ENCODE measurements at regions not wholly inside any gene's neighbourhood (a gene's known extent, or its start where the extent isn't known, plus 50 kb on each side); places are given as distances from the start of the nearest gene placed in this dataset.

- TF ChIP-seq CTCF (optimal IDR thresholded peaks at IDR 0.05 in 1 of 3, IDR thresholded peaks at IDR 0.05 in 1 of 3, conservative IDR thresholded peaks at IDR 0.05 in 1 of 3; ENCODE audit: extremely low read depth in 1 of 3, insufficient read depth in 2 of 3, low read length in 3 of 3): no peak
- TF ChIP-seq EZH2 (IDR thresholded peaks at IDR 0.05; ENCODE audit: low read length): no peak
Observed at GRCh38 chr21:25405984-25406383, 201.3 kb downstream of the MRPL39 start.

All from keratinocyte (primary cell).